Endothelial cell (in vitro differentiated cells): ENCODE measurements at regions not wholly inside any gene's neighbourhood (a gene's known extent, or its start where the extent isn't known, plus 50 kb on each side); places are given as distances from the start of the nearest gene placed in this dataset.
A peak's percentile ranks its signal among the peaks of the same experiment; 100 is the strongest.

Experiments
- DNase-seq: peaks from one replicate; pipeline ENCODE4 v3.0.0; 2021; ENCODE audit warnings: low spot score
- H3K27ac Mint-ChIP-seq: one replicate; pipeline ENCODE4 v1.8.0; 2021; ENCODE audit warnings: mixed read lengths, inconsistent platforms; ENCODE audit not compliant: unreplicated experiment
- H3K27me3 Mint-ChIP-seq: one replicate; pipeline ENCODE4 v1.8.0; 2021; ENCODE audit warnings: mild to moderate bottlenecking, moderate library complexity, mixed read lengths, inconsistent platforms; ENCODE audit not compliant: unreplicated experiment
- H3K36me3 Mint-ChIP-seq: one replicate; pipeline ENCODE4 v1.8.0; 2021; ENCODE audit warnings: mild to moderate bottlenecking, low read depth, mixed read lengths, inconsistent platforms; ENCODE audit not compliant: unreplicated experiment
- H3K4me1 Mint-ChIP-seq: one replicate; pipeline ENCODE4 v1.8.0; 2021; ENCODE audit warnings: mild to moderate bottlenecking, mixed read lengths, inconsistent platforms; ENCODE audit not compliant: unreplicated experiment
- H3K4me3 Mint-ChIP-seq: one replicate; pipeline ENCODE4 v1.8.0; 2021; ENCODE audit warnings: mild to moderate bottlenecking, mixed read lengths, inconsistent platforms; ENCODE audit not compliant: unreplicated experiment
- H3K9me3 Mint-ChIP-seq: one replicate; pipeline ENCODE4 v1.8.0; 2021; ENCODE audit warnings: mixed read lengths, inconsistent platforms; ENCODE audit not compliant: unreplicated experiment
- CTCF ChIP-seq: fragments of 200-600 bp; sonication (generic); IDR thresholded peaks from one replicate; pipeline ENCODE4 v1.5.0; 2021; ENCODE audit warnings: antibody characterized with exemption; ENCODE audit not compliant: unreplicated experiment

GRCh38 chr7:81449105-81449504, 320.7 kb downstream of the HGF start:
- DNase-seq = no peak
- H3K27me3 Mint-ChIP-seq = no peaks in the 10 kb centered on the region
- H3K4me1 Mint-ChIP-seq = no peaks in the 10 kb centered on the region
- no peaks in the 10 kb centered on the region for H3K36me3 Mint-ChIP-seq
- no peaks in the 10 kb centered on the region for H3K9me3 Mint-ChIP-seq
- no peak overlapping the region for H3K27ac Mint-ChIP-seq
- TF ChIP-seq CTCF = no peak
- H3K4me3 Mint-ChIP-seq = no peak overlapping the region

- Mint-ChIP-seq H3K27me3 (no peaks in the 10 kb centered on the region), H3K4me1 (no peaks in the 10 kb centered on the region), H3K9me3 (no peaks in the 10 kb centered on the region), H3K27ac (no peak overlapping the region), H3K4me3 (no peak overlapping the region), H3K36me3 (no peaks in the 10 kb centered on the region)
- peak; percentile 23 for TF ChIP-seq CTCF
- DNase-seq = peak; percentile 21
Measured at GRCh38 chr7:81447351-81447952, 322.4 kb downstream of the HGF start.

GRCh38 chr7:81446212-81446611, 323.6 kb downstream of the HGF start:
- H3K4me1 Mint-ChIP-seq = no peaks in the 10 kb centered on the region
- no peak overlapping the region for H3K4me3 Mint-ChIP-seq
- H3K27me3 Mint-ChIP-seq = no peaks in the 10 kb centered on the region
- no peak overlapping the region for H3K27ac Mint-ChIP-seq
- no peak for TF ChIP-seq CTCF
- H3K36me3 Mint-ChIP-seq = no peaks in the 10 kb centered on the region
- no peaks in the 10 kb centered on the region for H3K9me3 Mint-ChIP-seq
- DNase-seq = no peak

- no peaks in the 10 kb centered on the region for H3K9me3 Mint-ChIP-seq
- no peaks in the 10 kb centered on the region for H3K4me1 Mint-ChIP-seq
- no peaks in the 10 kb centered on the region for H3K27me3 Mint-ChIP-seq
- no peak for TF ChIP-seq CTCF
- no peaks in the 10 kb centered on the region for H3K36me3 Mint-ChIP-seq
- H3K4me3 Mint-ChIP-seq = no peak overlapping the region
- DNase-seq = no peak
- no peak overlapping the region for H3K27ac Mint-ChIP-seq
Measured at GRCh38 chr7:81445462-81445861, 324.4 kb downstream of the HGF start.

- Mint-ChIP-seq H3K27ac (no peak overlapping the region), H3K36me3 (peaks cover 6% of the 10 kb centered on the region), H3K27me3 (no peaks in the 10 kb centered on the region), H3K4me1 (no peaks in the 10 kb centered on the region), H3K9me3 (no peaks in the 10 kb centered on the region), H3K4me3 (no peak overlapping the region)
- TF ChIP-seq CTCF = no peak
- DNase-seq = no peak
Measured at GRCh38 chr7:81441750-81442149, 328.1 kb downstream of the HGF start.
